ENCODE measurements at regions not wholly inside any gene's neighbourhood (a gene's known extent, or its start where the extent isn't known, plus 50 kb on each side); places are given as distances from the start of the nearest gene placed in this dataset.
"Not testable (repeated sequence)": the region's sequence is repeated elsewhere in the genome, so short reads cannot be mapped to it uniquely, and the experiment has no call there.

DNA sequence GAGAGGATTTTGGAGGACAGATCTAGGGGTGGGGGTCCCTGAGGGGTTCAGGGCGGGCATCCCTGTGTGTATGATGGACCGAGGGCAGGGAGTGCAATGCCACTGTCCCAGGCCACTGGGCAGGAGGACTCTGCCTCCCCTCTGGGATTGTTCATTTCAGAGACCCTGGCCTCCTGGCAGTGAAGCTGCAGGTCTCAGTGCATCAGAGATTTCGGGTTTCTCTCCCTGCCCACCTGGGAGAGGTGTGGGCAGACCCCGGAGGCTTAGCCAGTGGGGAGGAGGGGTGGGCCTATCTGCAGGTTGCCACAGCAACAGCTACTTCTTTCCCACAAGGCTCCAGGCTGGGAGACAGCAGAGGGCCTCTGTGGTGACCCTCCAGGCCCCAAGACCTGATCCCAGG is 80.1 kb upstream of the LRPAP1 start:
- TF ChIP-seq SNAI2 (CRISPR knock-in tag; IDR thresholded peaks at IDR 0.05) (no peak), PPARA (CRISPR knock-in tag; IDR thresholded peaks at IDR 0.05; ENCODE audit: borderline replicate concordance) (no peak), BACH2 (CRISPR knock-in tag; IDR thresholded peaks at IDR 0.05; ENCODE audit: borderline replicate concordance) (no peak), ZC3H10 (CRISPR knock-in tag; IDR thresholded peaks at IDR 0.05) (no peak), GLIS3 (CRISPR knock-in tag; IDR thresholded peaks at IDR 0.05) (no peak), ISL1 (CRISPR knock-in tag; IDR thresholded peaks at IDR 0.05) (no peak)
- TF ChIP-seq, protein P1, sequence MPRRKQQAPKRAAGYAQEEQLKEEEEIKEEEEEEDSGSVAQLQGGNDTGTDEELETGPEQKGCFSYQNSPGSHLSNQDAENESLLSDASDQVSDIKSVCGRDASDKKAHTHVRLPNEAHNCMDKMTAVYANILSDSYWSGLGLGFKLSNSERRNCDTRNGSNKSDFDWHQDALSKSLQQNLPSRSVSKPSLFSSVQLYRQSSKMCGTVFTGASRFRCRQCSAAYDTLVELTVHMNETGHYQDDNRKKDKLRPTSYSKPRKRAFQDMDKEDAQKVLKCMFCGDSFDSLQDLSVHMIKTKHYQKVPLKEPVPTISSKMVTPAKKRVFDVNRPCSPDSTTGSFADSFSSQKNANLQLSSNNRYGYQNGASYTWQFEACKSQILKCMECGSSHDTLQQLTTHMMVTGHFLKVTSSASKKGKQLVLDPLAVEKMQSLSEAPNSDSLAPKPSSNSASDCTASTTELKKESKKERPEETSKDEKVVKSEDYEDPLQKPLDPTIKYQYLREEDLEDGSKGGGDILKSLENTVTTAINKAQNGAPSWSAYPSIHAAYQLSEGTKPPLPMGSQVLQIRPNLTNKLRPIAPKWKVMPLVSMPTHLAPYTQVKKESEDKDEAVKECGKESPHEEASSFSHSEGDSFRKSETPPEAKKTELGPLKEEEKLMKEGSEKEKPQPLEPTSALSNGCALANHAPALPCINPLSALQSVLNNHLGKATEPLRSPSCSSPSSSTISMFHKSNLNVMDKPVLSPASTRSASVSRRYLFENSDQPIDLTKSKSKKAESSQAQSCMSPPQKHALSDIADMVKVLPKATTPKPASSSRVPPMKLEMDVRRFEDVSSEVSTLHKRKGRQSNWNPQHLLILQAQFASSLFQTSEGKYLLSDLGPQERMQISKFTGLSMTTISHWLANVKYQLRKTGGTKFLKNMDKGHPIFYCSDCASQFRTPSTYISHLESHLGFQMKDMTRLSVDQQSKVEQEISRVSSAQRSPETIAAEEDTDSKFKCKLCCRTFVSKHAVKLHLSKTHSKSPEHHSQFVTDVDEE (CRISPR knock-in tag; IDR thresholded peaks at IDR 0.05) = no peak
- ATAC-seq = no peak

DNA sequence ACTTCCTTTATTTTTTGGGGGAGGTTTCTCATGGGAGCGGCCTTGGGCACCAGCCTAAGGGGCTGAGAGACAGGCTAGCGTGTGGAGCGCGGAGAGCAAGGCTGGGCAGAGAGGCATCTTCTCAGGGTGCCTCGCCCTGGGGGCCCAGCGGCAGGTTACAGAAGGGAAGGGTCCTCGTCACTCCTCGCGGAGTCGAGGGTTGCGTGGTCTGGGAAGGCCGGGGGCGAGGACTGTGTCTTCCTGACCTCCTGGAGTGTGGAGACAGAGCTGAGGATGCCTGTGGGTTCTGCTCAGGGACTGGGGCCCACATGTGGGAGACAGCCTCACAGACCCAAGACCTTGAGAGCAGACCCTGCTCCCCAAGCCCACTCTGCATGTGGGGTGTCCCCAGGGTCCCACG is 79.6 kb upstream of the LRPAP1 start:
- no peak for ATAC-seq
- TF ChIP-seq GLIS3 (CRISPR knock-in tag; IDR thresholded peaks at IDR 0.05) = no peak

DNA sequence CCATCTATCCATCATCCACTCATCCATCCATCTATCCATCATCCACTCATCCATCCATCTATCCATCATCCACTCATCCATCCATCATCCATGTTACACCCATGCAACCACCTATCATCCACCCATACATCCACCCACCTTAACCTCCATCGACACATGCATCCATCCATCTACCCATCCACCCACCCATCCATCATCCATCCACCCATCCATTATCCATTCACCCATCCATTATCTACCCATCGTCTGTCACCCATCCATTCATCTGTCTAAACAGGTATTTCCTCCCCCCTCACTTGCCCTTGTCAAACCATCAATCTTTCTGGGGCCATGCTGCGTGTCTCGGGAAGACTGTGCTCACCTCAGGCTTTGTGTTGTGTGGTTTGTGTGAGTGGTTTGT is 78.6 kb upstream of the LRPAP1 start:
- ATAC-seq = not testable (repeated sequence)

DNA sequence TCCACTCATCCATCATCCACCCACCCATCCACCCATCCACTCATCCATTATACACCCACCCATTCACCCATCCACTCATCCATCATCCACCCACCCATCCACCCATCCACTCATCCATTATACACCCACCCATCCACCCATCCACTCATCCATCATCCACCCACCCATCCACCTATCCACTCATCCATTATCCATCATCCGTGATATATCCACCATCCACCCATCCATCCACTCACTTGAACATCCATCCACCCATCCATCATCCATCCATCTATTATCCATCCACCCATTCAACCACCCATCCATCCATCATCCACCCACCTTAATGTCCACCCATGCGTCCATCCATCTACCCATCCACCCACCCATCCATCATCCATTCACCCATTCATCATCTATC is 77.7 kb upstream of the LRPAP1 start:
- ATAC-seq = not testable (repeated sequence)

DNA sequence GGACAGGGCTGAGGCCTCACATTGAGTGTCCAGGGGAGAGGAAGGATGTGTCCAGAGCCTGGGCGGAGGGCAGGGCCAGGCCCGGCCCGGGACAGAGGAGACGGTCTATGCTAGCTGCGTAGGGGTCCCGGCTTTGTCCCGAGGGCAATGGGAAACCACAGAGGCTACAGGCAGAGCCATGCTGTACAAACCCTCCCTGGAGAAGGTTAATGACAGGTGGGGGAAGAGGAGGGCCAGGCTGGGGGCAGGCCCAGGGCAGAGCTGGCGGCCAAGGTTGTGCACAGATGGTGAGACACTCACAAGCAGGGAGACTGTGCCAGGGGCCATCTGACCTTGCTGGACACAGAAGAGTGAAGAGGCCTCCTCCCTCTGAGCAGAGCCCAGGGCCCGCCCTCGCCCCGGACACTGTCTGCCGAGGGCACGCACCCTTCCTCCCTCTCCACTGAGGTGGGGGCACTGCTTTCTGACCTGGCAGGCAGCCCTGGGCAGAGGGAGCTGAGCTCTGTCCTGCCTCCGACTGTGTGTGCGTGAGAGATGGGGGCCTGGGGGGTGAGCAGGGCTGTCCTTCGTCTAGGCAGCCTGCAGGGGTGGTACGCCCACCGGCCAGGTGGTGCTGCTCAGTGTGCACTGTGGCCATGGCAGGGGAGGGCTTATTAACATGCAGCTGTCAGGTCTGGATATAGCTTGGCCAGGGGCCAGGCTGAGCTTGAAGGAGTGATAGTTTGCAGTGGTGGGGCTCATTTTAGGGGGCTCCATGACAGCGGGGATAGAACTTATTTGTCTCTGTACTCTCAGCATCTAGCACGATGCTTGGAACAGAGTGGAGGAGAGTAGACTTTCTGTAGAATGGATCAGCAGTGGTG is 75.7 kb upstream of the LRPAP1 start:
- TF ChIP-seq SNAI2 (CRISPR knock-in tag; IDR thresholded peaks at IDR 0.05) (no peak), BACH2 (CRISPR knock-in tag; IDR thresholded peaks at IDR 0.05; ENCODE audit: borderline replicate concordance) (no peak), TOX (CRISPR knock-in tag; IDR thresholded peaks at IDR 0.05; ENCODE audit: borderline replicate concordance) (no peak), ZNF565 (CRISPR knock-in tag; conservative IDR thresholded peaks at IDR 0.05; ENCODE audit: low read depth) (no peak), ZC3H10 (CRISPR knock-in tag; IDR thresholded peaks at IDR 0.05) (no peak), GLIS3 (CRISPR knock-in tag; IDR thresholded peaks at IDR 0.05) (no peak), PPARA (CRISPR knock-in tag; IDR thresholded peaks at IDR 0.05; ENCODE audit: borderline replicate concordance) (no peak), ZFP30 (CRISPR knock-in tag; IDR thresholded peaks at IDR 0.05) (no peak), ZFP3 (CRISPR knock-in tag; IDR thresholded peaks at IDR 0.05) (no peak), CSDC2 (CRISPR knock-in tag; IDR thresholded peaks at IDR 0.05) (no peak), ISL1 (CRISPR knock-in tag; IDR thresholded peaks at IDR 0.05) (no peak), ARNTL (CRISPR knock-in tag; IDR thresholded peaks at IDR 0.05; ENCODE audit: borderline replicate concordance, low read depth) (no peak), TCF4 (CRISPR knock-in tag; IDR thresholded peaks at IDR 0.05; ENCODE audit: borderline replicate concordance) (no peak), RARB (CRISPR knock-in tag; IDR thresholded peaks at IDR 0.05) (no peak), ZNF70 (CRISPR knock-in tag; IDR thresholded peaks at IDR 0.05) (no peak)
- TF ChIP-seq, protein P2, sequence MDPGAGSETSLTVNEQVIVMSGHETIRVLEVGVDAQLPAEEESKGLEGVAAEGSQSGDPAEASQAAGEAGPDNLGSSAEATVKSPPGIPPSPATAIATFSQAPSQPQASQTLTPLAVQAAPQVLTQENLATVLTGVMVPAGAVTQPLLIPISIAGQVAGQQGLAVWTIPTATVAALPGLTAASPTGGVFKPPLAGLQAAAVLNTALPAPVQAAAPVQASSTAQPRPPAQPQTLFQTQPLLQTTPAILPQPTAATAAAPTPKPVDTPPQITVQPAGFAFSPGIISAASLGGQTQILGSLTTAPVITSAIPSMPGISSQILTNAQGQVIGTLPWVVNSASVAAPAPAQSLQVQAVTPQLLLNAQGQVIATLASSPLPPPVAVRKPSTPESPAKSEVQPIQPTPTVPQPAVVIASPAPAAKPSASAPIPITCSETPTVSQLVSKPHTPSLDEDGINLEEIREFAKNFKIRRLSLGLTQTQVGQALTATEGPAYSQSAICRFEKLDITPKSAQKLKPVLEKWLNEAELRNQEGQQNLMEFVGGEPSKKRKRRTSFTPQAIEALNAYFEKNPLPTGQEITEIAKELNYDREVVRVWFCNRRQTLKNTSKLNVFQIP (CRISPR knock-in tag; IDR thresholded peaks at IDR 0.05; ENCODE audit: borderline replicate concordance, low read depth) = no peak
- TF ChIP-seq, protein P3, sequence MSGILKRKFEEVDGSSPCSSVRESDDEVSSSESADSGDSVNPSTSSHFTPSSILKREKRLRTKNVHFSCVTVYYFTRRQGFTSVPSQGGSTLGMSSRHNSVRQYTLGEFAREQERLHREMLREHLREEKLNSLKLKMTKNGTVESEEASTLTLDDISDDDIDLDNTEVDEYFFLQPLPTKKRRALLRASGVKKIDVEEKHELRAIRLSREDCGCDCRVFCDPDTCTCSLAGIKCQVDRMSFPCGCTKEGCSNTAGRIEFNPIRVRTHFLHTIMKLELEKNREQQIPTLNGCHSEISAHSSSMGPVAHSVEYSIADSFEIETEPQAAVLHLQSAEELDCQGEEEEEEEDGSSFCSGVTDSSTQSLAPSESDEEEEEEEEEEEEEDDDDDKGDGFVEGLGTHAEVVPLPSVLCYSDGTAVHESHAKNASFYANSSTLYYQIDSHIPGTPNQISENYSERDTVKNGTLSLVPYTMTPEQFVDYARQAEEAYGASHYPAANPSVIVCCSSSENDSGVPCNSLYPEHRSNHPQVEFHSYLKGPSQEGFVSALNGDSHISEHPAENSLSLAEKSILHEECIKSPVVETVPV (CRISPR knock-in tag; IDR thresholded peaks at IDR 0.05) = no peak
- TF ChIP-seq, protein P1 (CRISPR knock-in tag; IDR thresholded peaks at IDR 0.05) = no peak
- TF ChIP-seq, protein P4, sequence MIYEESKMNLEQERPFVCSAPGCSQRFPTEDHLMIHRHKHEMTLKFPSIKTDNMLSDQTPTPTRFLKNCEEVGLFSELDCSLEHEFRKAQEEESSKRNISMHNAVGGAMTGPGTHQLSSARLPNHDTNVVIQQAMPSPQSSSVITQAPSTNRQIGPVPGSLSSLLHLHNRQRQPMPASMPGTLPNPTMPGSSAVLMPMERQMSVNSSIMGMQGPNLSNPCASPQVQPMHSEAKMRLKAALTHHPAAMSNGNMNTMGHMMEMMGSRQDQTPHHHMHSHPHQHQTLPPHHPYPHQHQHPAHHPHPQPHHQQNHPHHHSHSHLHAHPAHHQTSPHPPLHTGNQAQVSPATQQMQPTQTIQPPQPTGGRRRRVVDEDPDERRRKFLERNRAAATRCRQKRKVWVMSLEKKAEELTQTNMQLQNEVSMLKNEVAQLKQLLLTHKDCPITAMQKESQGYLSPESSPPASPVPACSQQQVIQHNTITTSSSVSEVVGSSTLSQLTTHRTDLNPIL (CRISPR knock-in tag; IDR thresholded peaks at IDR 0.05; ENCODE audit: low read depth) = no peak
- TF ChIP-seq, protein P5, sequence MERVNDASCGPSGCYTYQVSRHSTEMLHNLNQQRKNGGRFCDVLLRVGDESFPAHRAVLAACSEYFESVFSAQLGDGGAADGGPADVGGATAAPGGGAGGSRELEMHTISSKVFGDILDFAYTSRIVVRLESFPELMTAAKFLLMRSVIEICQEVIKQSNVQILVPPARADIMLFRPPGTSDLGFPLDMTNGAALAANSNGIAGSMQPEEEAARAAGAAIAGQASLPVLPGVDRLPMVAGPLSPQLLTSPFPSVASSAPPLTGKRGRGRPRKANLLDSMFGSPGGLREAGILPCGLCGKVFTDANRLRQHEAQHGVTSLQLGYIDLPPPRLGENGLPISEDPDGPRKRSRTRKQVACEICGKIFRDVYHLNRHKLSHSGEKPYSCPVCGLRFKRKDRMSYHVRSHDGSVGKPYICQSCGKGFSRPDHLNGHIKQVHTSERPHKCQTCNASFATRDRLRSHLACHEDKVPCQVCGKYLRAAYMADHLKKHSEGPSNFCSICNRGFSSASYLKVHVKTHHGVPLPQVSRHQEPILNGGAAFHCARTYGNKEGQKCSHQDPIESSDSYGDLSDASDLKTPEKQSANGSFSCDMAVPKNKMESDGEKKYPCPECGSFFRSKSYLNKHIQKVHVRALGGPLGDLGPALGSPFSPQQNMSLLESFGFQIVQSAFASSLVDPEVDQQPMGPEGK (CRISPR knock-in tag; IDR thresholded peaks at IDR 0.05; ENCODE audit: borderline replicate concordance) = no peak
- peak; percentile 25; the same call in 1 of the 3 replicates for ATAC-seq

DNA sequence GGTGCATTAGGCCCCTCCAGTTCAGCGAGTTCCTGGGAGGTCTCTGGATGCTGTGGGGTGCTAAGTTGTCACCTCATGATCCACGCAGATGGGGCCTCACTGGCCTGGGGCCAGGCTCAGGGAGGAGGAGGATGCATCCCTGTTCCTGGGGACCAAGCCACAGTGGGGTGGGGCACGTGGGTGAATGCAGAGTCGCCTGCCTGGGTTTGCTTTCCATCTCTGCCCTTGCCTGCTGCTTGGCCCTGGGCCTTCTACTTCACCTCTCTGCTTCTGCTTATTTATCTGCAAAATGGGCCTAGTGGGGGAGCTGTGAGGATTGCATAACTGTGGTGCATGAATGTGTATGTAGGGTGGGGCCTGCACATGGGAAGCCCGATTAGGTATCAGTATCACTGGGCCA is 74.6 kb upstream of the LRPAP1 start:
- not testable (repeated sequence) for ATAC-seq
